Thyroid gland (tissue), 4 donors: ENCODE measurements at regions not wholly inside any gene's neighbourhood (a gene's known extent, or its start where the extent isn't known, plus 50 kb on each side); places are given as distances from the start of the nearest gene placed in this dataset.

Experiments
- CTCF ChIP-seq, 6 experiments: fragments of 200-600 bp in 3 of 6; fragments of 450-650 bp in 3 of 6; sonication (generic) in 3 of 6; IDR thresholded peaks; one replicate each; pipeline ENCODE4 v1.5.1; 2016 to 2019; ENCODE audit warnings: antibody characterized with exemption in 6 of 6, mild to moderate bottlenecking in 2 of 6, inconsistent platforms in 1 of 6, moderate library complexity in 1 of 6
- POLR2A ChIP-seq, 2 donors: fragments of 450-650 bp; IDR thresholded peaks; one replicate each; pipeline ENCODE4 v1.6.1; 2017; ENCODE audit warnings: antibody characterized with exemption in 2 of 2, mild to moderate bottlenecking in 2 of 2, moderate library complexity in 1 of 2

GRCh38 chr15:39488516-39488915, 92.4 kb upstream of the THBS1 start:
- TF ChIP-seq POLR2A (IDR thresholded peaks at IDR 0.05), result no peak
- no peak for TF ChIP-seq CTCF (IDR thresholded peaks at IDR 0.05)
